ENCODE measurements at regions not wholly inside any gene's neighbourhood (a gene's known extent, or its start where the extent isn't known, plus 50 kb on each side); places are given as distances from the start of the nearest gene placed in this dataset.

- no peak for TF ChIP-seq CTCF (IDR thresholded peaks at IDR 0.05)
- no peak for TF ChIP-seq POLR2A (IDR thresholded peaks at IDR 0.05)
- DNase-seq (no peak), ATAC-seq (no peak)
- H3K4me3 ChIP-seq: no peak overlapping the region
- H3K36me3 ChIP-seq (replicated peaks in 1 of 2; ENCODE audit: insufficient read depth in 1 of 2, low read depth in 2 of 2): no peaks in the 10 kb centered on the region
- WGBS, 2 donors: 73 to 90% methylated on average over 2 to 5 of the region's 5 CpGs
- H3K9me3 ChIP-seq: no peaks in the 10 kb centered on the region
- H3K27ac ChIP-seq: no peak overlapping the region
- intact Hi-C loops (cut with DNase I): no loop called here
- no peaks in the 10 kb centered on the region for H3K27me3 ChIP-seq
- H3K4me1 ChIP-seq: no peaks in the 10 kb centered on the region
These were observed 212.2 kb upstream of the RPL38 start for GRCh38 chr17:73991260-73991659.

GRCh38 chr17:73994946-73995345 lies 208.5 kb upstream of the RPL38 start:
- no peaks in the 10 kb centered on the region for H3K4me1 ChIP-seq
- intact Hi-C loops (cut with DNase I): no loop called here
- no peaks in the 10 kb centered on the region for H3K9me3 ChIP-seq
- no peaks in the 10 kb centered on the region for H3K27me3 ChIP-seq
- ATAC-seq (no peak), DNase-seq (no peak)
- no peak overlapping the region for H3K27ac ChIP-seq
- no peaks in the 10 kb centered on the region for H3K36me3 ChIP-seq (replicated peaks in 1 of 2; ENCODE audit: insufficient read depth in 1 of 2, low read depth in 2 of 2)
- TF ChIP-seq CTCF (IDR thresholded peaks at IDR 0.05): no peak
- no peak for TF ChIP-seq POLR2A (IDR thresholded peaks at IDR 0.05)
- no peak overlapping the region for H3K4me3 ChIP-seq
- WGBS, 2 donors: 68 to 74% methylated on average over 4 of the region's 4 CpGs

GRCh38 chr17:73997059-73997458 lies 206.4 kb upstream of the RPL38 start:
- DNase-seq: no peak
- H3K27ac ChIP-seq: no peak overlapping the region
- no peaks in the 10 kb centered on the region for H3K4me1 ChIP-seq
- 90 to 96% methylated on average over 3 of the region's 3 CpGs for WGBS, 2 donors
- H3K9me3 ChIP-seq: no peaks in the 10 kb centered on the region
- intact Hi-C loops (cut with DNase I): no loop called here
- no peak overlapping the region for H3K4me3 ChIP-seq
- no peak for TF ChIP-seq CTCF (IDR thresholded peaks at IDR 0.05)
- TF ChIP-seq POLR2A (IDR thresholded peaks at IDR 0.05): no peak
- no peaks in the 10 kb centered on the region for H3K36me3 ChIP-seq (replicated peaks in 1 of 2; ENCODE audit: insufficient read depth in 1 of 2, low read depth in 2 of 2)
- no peak for ATAC-seq
- H3K27me3 ChIP-seq: no peaks in the 10 kb centered on the region

- ATAC-seq (no peak), DNase-seq (no peak)
- TF ChIP-seq POLR2A (IDR thresholded peaks at IDR 0.05) (no peak), CTCF (IDR thresholded peaks at IDR 0.05) (no peak)
- Histone ChIP-seq H3K9me3 (no peaks in the 10 kb centered on the region), H3K27ac (no peak overlapping the region), H3K27me3 (no peaks in the 10 kb centered on the region), H3K4me1 (no peaks in the 10 kb centered on the region), H3K4me3 (no peak overlapping the region), H3K36me3 (replicated peaks in 1 of 2; ENCODE audit: insufficient read depth in 1 of 2, low read depth in 2 of 2) (no peaks in the 10 kb centered on the region)
- intact Hi-C loops (cut with DNase I): no loop called here
- WGBS, 2 donors: 37 to 48% methylated on average over 4 of the region's 4 CpGs
These were observed 205.2 kb upstream of the RPL38 start for GRCh38 chr17:73998249-73998648.

Data from body of pancreas (tissue), 4 donors.